HCT116 (cell line): ENCODE measurements at regions not wholly inside any gene's neighbourhood (a gene's known extent, or its start where the extent isn't known, plus 50 kb on each side); places are given as distances from the start of the nearest gene placed in this dataset.

Experiments
- CEBPB ChIP-seq: IDR thresholded peaks from 2 replicates; pipeline ENCODE4 v1.6.1; 2012; ENCODE audit warnings: low read depth
- CTCF ChIP-seq, 3 experiments: fragments of 200-600 bp in 1 of 3; sonication (generic) in 1 of 3; IDR thresholded peaks in 2 of 3; conservative IDR thresholded peaks in 1 of 3; 2 replicates each; pipeline ENCODE4 v1.5.1; 2012 to 2017; ENCODE audit warnings: low read depth in 2 of 3, low read length in 2 of 3, antibody characterized with exemption in 1 of 3, borderline replicate concordance in 1 of 3, control low read depth in 1 of 3, mild to moderate bottlenecking in 1 of 3, mixed read lengths in 1 of 3, mixed run types in 1 of 3, moderate library complexity in 1 of 3; ENCODE audit not compliant: insufficient read depth in 1 of 3
- EZH2 ChIP-seq: fragments of 200-600 bp; sonication (generic); IDR thresholded peaks from 2 replicates; pipeline ENCODE4 v1.6.1; 2017; ENCODE audit warnings: antibody characterized with exemption, mixed run types
- FOSL1 ChIP-seq: IDR thresholded peaks from 2 replicates; pipeline ENCODE4 v1.6.1; 2012; ENCODE audit warnings: low read depth
- JUND ChIP-seq: IDR thresholded peaks from 2 replicates; pipeline ENCODE4 v1.6.1; 2012
- MAX ChIP-seq: IDR thresholded peaks from 2 replicates; pipeline ENCODE4 v1.6.1; 2012
- POLR2A ChIP-seq: IDR thresholded peaks from 2 replicates; pipeline ENCODE4 v1.7.0; 2011; ENCODE audit warnings: borderline replicate concordance; ENCODE audit not compliant: insufficient read depth, insufficient read length; ENCODE audit errors: extremely low read depth
- POLR2AphosphoS5 ChIP-seq: IDR thresholded peaks from 2 replicates; pipeline ENCODE4 v1.6.1; 2011; ENCODE audit warnings: mild to moderate bottlenecking, low read depth, low read length, moderate library complexity
- RAD21 ChIP-seq: IDR thresholded peaks from 2 replicates; pipeline ENCODE4 v1.6.1; 2012; ENCODE audit warnings: low read depth, mild to moderate bottlenecking
- REST ChIP-seq: IDR thresholded peaks from 2 replicates; pipeline ENCODE4 v1.6.1; 2012; ENCODE audit warnings: low read depth
- SIN3A ChIP-seq: IDR thresholded peaks from 2 replicates; pipeline ENCODE4 v1.6.1; 2012; ENCODE audit warnings: low read depth
- SRF ChIP-seq: IDR thresholded peaks from 2 replicates; pipeline ENCODE4 v1.6.1; 2012; ENCODE audit warnings: low read depth
- ZFX ChIP-seq: fragments of 450-650 bp; IDR thresholded peaks from 2 replicates; pipeline ENCODE4 v1.6.1; 2017
- ZNF274 ChIP-seq: fragments of 200-500 bp; sonication (Bioruptor generic); IDR thresholded peaks from 2 replicates; pipeline ENCODE4 v1.6.1; 2014; ENCODE audit warnings: mild to moderate bottlenecking, low read depth, low read length, inconsistent platforms

- TF ChIP-seq SIN3A (no peak), POLR2A (no peak), REST (no peak), EZH2 (no peak), CTCF (IDR thresholded peaks at IDR 0.05 in 2 of 3, conservative IDR thresholded peaks at IDR 0.05 in 1 of 3; ENCODE audit: borderline replicate concordance in 1 of 3, insufficient read depth in 1 of 3, low read depth in 2 of 3, low read length in 2 of 3) (no peak), SRF (no peak), CEBPB (no peak), ZFX (no peak), JUND (no peak), POLR2AphosphoS5 (no peak), ZNF274 (no peak), MAX (no peak), FOSL1 (no peak), RAD21 (no peak)
These were observed 261.2 kb upstream of the ANKRD55 start for GRCh38 chr5:56494300-56494731.
